GM18505 (cell line): ENCODE measurements at regions not wholly inside any gene's neighbourhood (a gene's known extent, or its start where the extent isn't known, plus 50 kb on each side); places are given as distances from the start of the nearest gene placed in this dataset.

Source experiments
- ATAC-seq: cut with Tn5 transposase; IDR thresholded peaks from one replicate; pipeline ENCODE4 v1.9.1; 2021; ENCODE audit not compliant: unreplicated experiment
- POLR2A ChIP-seq: IDR thresholded peaks from 4 replicates; pipeline ENCODE4 v1.6.1; 2011; ENCODE audit warnings: borderline replicate concordance; ENCODE audit not compliant: insufficient read depth, insufficient read length; ENCODE audit errors: extremely low read depth

- no peak for TF ChIP-seq POLR2A
- ATAC-seq: peak; percentile 64
These were observed 97.7 kb upstream of the MVB12B start for GRCh38 chr9:126228781-126229444.

- no peak for TF ChIP-seq POLR2A
- ATAC-seq: no peak
These were observed 97.1 kb upstream of the MVB12B start for GRCh38 chr9:126229501-126229900.

- no peak for TF ChIP-seq POLR2A
- ATAC-seq: no peak
These were observed 95.9 kb upstream of the MVB12B start for GRCh38 chr9:126230692-126231091.

GRCh38 chr9:126232461-126232860 lies 94.2 kb upstream of the MVB12B start:
- no peak for TF ChIP-seq POLR2A
- no peak for ATAC-seq

- no peak for ATAC-seq
- TF ChIP-seq POLR2A: no peak
These were observed 93.5 kb upstream of the MVB12B start for GRCh38 chr9:126233175-126233574.

- TF ChIP-seq POLR2A: no peak
- ATAC-seq: no peak
These were observed 92.6 kb upstream of the MVB12B start for GRCh38 chr9:126233913-126234525.

GRCh38 chr9:126234681-126235335 lies 91.8 kb upstream of the MVB12B start:
- no peak for TF ChIP-seq POLR2A
- no peak for ATAC-seq

- TF ChIP-seq POLR2A: no peak
- no peak for ATAC-seq
These were observed 91.0 kb upstream of the MVB12B start for GRCh38 chr9:126235336-126236243.

GRCh38 chr9:126236273-126236672 lies 90.4 kb upstream of the MVB12B start:
- no peak for TF ChIP-seq POLR2A
- no peak for ATAC-seq

- no peak for ATAC-seq
- TF ChIP-seq POLR2A: no peak
These were observed 88.2 kb upstream of the MVB12B start for GRCh38 chr9:126238415-126238814.

GRCh38 chr9:126239515-126239914 lies 87.1 kb upstream of the MVB12B start:
- TF ChIP-seq POLR2A: no peak
- ATAC-seq: no peak

- ATAC-seq: no peak
- TF ChIP-seq POLR2A: no peak
These were observed 85.8 kb upstream of the MVB12B start for GRCh38 chr9:126240835-126241234.

GRCh38 chr9:126248680-126249079 lies 77.9 kb upstream of the MVB12B start:
- ATAC-seq: no peak
- TF ChIP-seq POLR2A: no peak

GRCh38 chr9:126261584-126262356 lies 64.9 kb upstream of the MVB12B start:
- no peak for ATAC-seq
- no peak for TF ChIP-seq POLR2A
